ENCODE measurements at regions not wholly inside any gene's neighbourhood (a gene's known extent, or its start where the extent isn't known, plus 50 kb on each side); places are given as distances from the start of the nearest gene placed in this dataset.

DNA sequence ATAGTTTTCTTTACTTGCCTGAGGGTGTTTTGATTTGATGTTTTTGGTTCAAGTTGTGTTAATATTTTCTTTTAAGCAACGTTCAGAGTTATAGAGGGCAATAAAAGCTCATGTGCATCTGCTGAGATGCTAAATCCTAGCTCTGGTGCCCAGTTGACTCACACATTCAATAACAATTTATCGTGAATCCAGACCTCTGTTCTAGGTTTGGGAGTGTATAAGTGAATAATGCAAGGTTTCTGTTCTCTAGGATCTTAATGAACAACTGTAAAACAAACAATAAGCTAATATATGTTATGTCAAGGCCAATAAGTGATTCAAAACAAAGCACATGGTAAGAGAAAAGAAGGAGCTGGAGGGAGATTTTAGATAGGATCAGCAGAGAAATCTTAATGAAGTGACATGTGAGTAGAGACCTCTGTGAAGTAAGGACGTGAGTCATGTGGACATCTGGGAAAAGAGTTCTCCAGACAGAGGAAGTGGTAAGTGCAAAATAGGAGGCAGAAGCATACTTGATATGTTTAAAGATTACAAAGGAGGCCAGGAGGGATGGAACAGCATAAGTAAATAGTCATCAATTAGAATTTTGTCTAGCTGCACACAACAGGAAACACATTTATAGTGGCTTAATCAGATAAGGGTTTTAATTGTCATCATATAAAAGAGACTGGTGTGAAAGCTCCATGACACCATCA is 278.5 kb upstream of the HTR2A start:
- no peak overlapping the region for H3K4me2 ChIP-seq
- H3F3A ChIP-seq (ENCODE audit: insufficient read depth, low read depth): no peaks in the 10 kb centered on the region
- no peak overlapping the region for H3K27ac ChIP-seq
- no peaks in the 10 kb centered on the region for H3K27me3 ChIP-seq (ENCODE audit: insufficient read depth, low read depth)
- no peaks in the 10 kb centered on the region for H3K9me2 ChIP-seq (ENCODE audit: insufficient read depth)
- intact Hi-C loops (cut with micrococcal nuclease; ENCODE audit: unreplicated experiment): no loop called here
- ChIA-PET POLR2A (ENCODE audit: unreplicated experiment) (no interaction called here), CTCF (no interaction called here)
- no peaks in the 10 kb centered on the region for H3K9me3 ChIP-seq (ENCODE audit: insufficient read depth, low read depth)
- no peaks in the 10 kb centered on the region for H3K36me3 ChIP-seq (ENCODE audit: low read depth)
- BruUV-seq (replicated peaks): no TSS peak
- no peaks in the 10 kb centered on the region for H4K20me1 ChIP-seq (ENCODE audit: insufficient read depth)
- DNase-seq: no peak
- no peak overlapping the region for H2AFZ ChIP-seq
- TF ChIP-seq EZH2 (IDR thresholded peaks at IDR 0.05; ENCODE audit: low read depth): no peak
- no peak for TF ChIP-seq CTCF (conservative IDR thresholded peaks at IDR 0.05)
- no peaks in the 10 kb centered on the region for H3K4me1 ChIP-seq (replicated peaks; ENCODE audit: insufficient read depth)
- no peak overlapping the region for H3K4me3 ChIP-seq
- H3K79me2 ChIP-seq (ENCODE audit: low read depth): no peaks in the 10 kb centered on the region

DNA sequence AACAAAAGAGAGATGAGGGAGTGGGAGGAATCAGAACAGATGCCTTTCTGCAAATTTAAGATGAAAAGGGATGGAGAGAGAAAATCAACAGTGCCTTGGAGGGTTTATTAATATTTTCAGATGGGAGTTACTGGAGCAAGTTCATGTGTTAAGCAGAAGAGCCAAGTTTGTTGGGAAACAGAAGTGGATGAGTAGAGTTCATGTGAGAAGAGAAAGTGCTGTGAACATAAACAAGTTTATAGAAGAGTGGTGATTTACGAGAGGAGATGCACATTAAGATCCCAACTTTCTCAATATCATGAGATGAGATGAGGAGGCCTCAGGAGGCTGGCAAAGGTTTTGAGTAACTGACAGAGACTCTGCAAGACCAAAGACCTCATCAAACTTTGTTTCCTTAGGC is 274.1 kb upstream of the HTR2A start:
- H3K9me2 ChIP-seq (ENCODE audit: insufficient read depth): no peaks in the 10 kb centered on the region
- no peaks in the 10 kb centered on the region for H3K79me2 ChIP-seq (ENCODE audit: low read depth)
- H2AFZ ChIP-seq: no peak overlapping the region
- no peaks in the 10 kb centered on the region for H3K27me3 ChIP-seq (ENCODE audit: insufficient read depth, low read depth)
- intact Hi-C loops (cut with micrococcal nuclease; ENCODE audit: unreplicated experiment): no loop called here
- no peak overlapping the region for H3K4me3 ChIP-seq
- H3K27ac ChIP-seq: no peak overlapping the region
- no peaks in the 10 kb centered on the region for H3K9me3 ChIP-seq (ENCODE audit: insufficient read depth, low read depth)
- POLR2A ChIA-PET (ENCODE audit: unreplicated experiment): no interaction called here
- no peak for DNase-seq
- no peaks in the 10 kb centered on the region for H4K20me1 ChIP-seq (ENCODE audit: insufficient read depth)
- no peaks in the 10 kb centered on the region for H3F3A ChIP-seq (ENCODE audit: insufficient read depth, low read depth)
- no peak for TF ChIP-seq CTCF (conservative IDR thresholded peaks at IDR 0.05)
- TF ChIP-seq EZH2 (IDR thresholded peaks at IDR 0.05; ENCODE audit: low read depth): no peak
- H3K36me3 ChIP-seq (ENCODE audit: low read depth): no peaks in the 10 kb centered on the region
- CTCF ChIA-PET: no interaction called here
- H3K4me2 ChIP-seq: no peak overlapping the region
- BruUV-seq (replicated peaks): no TSS peak
- no peaks in the 10 kb centered on the region for H3K4me1 ChIP-seq (replicated peaks; ENCODE audit: insufficient read depth)

- H2AFZ ChIP-seq: no peak overlapping the region
- no peaks in the 10 kb centered on the region for H3K9me3 ChIP-seq (ENCODE audit: insufficient read depth, low read depth)
- intact Hi-C loops (cut with micrococcal nuclease; ENCODE audit: unreplicated experiment): loop anchor here (2.0 kb wide), 1 partner anchor 58 kb away; no protein-coding TSS in a partner anchor
- no peak overlapping the region for H3K27ac ChIP-seq
- H3K36me3 ChIP-seq (ENCODE audit: low read depth): no peaks in the 10 kb centered on the region
- H3K27me3 ChIP-seq (ENCODE audit: insufficient read depth, low read depth): no peaks in the 10 kb centered on the region
- no peaks in the 10 kb centered on the region for H3K4me1 ChIP-seq (replicated peaks; ENCODE audit: insufficient read depth)
- POLR2A ChIA-PET (ENCODE audit: unreplicated experiment): no interaction called here
- no peaks in the 10 kb centered on the region for H3K9me2 ChIP-seq (ENCODE audit: insufficient read depth)
- H3F3A ChIP-seq (ENCODE audit: insufficient read depth, low read depth): no peaks in the 10 kb centered on the region
- H3K4me3 ChIP-seq: no peak overlapping the region
- no peaks in the 10 kb centered on the region for H4K20me1 ChIP-seq (ENCODE audit: insufficient read depth)
- no peak overlapping the region for H3K4me2 ChIP-seq
- TF ChIP-seq CTCF (conservative IDR thresholded peaks at IDR 0.05): no peak
- TF ChIP-seq EZH2 (IDR thresholded peaks at IDR 0.05; ENCODE audit: low read depth): no peak
- no TSS peak for BruUV-seq (replicated peaks)
- no peak for DNase-seq
- H3K79me2 ChIP-seq (ENCODE audit: low read depth): no peaks in the 10 kb centered on the region
- CTCF ChIA-PET: no interaction called here
These were observed 271.8 kb upstream of the HTR2A start for GRCh38 chr13:47168618-47169017.

All from PC-9 (cell line).